ENCODE measurements at regions not wholly inside any gene's neighbourhood (a gene's known extent, or its start where the extent isn't known, plus 50 kb on each side); places are given as distances from the start of the nearest gene placed in this dataset.

GRCh38 chr20:58100731-58101356 is 127.6 kb downstream of the ANKRD60 start:
- TF ChIP-seq CTCF (conservative IDR thresholded peaks at IDR 0.05; ENCODE audit: low read depth, low read length) (no peak), EZH2 (IDR thresholded peaks at IDR 0.05; ENCODE audit: low read length, unreplicated experiment) (no peak)
